K562 (cell line): ENCODE measurements at regions not wholly inside any gene's neighbourhood (a gene's known extent, or its start where the extent isn't known, plus 50 kb on each side); places are given as distances from the start of the nearest gene placed in this dataset.

Experiments
- ESRRB ChIP-seq: fragments of 250-450 bp; sonication (Bioruptor Pico); IDR thresholded peaks from 2 replicates; pipeline ENCODE4 v1.5.0; 2020; ENCODE audit warnings: mild to moderate bottlenecking, moderate library complexity, borderline replicate concordance
- HMGXB4 ChIP-seq: sonication (generic); formaldehyde crosslinking; IDR thresholded peaks from 2 replicates; pipeline ENCODE4 v1.8.1; 2023; ENCODE audit warnings: mild to moderate bottlenecking, missing genetic modification reagents
- TF ChIP-seq, protein P1 (sequence below): fragments of 450-650 bp; IDR thresholded peaks from 2 replicates; pipeline ENCODE4 v1.6.1; 2017; ENCODE audit warnings: antibody characterized with exemption
- TF ChIP-seq, protein P2 (sequence below), 3 experiments: fragments of 200-800 bp in 1 of 3; fragments of 250-450 bp in 1 of 3; fragments of 450-650 bp in 1 of 3; sonication (Bioruptor Pico) in 1 of 3; sonication (Bioruptor generic) in 1 of 3; formaldehyde crosslinking in 1 of 3; IDR thresholded peaks; 2 replicates each; pipeline versions ENCODE4 v1.6.1 to v1.8.0; 2016 to 2022; ENCODE audit warnings: mild to moderate bottlenecking in 2 of 3, missing genetic modification characterization in 2 of 3, missing compliant biosample characterization in 1 of 3, moderate library complexity in 1 of 3

GRCh38 chr7:32330602-32331001, 159.6 kb downstream of the LSM5 start:
- TF ChIP-seq, protein P1, sequence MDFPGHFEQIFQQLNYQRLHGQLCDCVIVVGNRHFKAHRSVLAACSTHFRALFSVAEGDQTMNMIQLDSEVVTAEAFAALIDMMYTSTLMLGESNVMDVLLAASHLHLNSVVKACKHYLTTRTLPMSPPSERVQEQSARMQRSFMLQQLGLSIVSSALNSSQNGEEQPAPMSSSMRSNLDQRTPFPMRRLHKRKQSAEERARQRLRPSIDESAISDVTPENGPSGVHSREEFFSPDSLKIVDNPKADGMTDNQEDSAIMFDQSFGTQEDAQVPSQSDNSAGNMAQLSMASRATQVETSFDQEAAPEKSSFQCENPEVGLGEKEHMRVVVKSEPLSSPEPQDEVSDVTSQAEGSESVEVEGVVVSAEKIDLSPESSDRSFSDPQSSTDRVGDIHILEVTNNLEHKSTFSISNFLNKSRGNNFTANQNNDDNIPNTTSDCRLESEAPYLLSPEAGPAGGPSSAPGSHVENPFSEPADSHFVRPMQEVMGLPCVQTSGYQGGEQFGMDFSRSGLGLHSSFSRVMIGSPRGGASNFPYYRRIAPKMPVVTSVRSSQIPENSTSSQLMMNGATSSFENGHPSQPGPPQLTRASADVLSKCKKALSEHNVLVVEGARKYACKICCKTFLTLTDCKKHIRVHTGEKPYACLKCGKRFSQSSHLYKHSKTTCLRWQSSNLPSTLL = no peak
- TF ChIP-seq, protein P2, sequence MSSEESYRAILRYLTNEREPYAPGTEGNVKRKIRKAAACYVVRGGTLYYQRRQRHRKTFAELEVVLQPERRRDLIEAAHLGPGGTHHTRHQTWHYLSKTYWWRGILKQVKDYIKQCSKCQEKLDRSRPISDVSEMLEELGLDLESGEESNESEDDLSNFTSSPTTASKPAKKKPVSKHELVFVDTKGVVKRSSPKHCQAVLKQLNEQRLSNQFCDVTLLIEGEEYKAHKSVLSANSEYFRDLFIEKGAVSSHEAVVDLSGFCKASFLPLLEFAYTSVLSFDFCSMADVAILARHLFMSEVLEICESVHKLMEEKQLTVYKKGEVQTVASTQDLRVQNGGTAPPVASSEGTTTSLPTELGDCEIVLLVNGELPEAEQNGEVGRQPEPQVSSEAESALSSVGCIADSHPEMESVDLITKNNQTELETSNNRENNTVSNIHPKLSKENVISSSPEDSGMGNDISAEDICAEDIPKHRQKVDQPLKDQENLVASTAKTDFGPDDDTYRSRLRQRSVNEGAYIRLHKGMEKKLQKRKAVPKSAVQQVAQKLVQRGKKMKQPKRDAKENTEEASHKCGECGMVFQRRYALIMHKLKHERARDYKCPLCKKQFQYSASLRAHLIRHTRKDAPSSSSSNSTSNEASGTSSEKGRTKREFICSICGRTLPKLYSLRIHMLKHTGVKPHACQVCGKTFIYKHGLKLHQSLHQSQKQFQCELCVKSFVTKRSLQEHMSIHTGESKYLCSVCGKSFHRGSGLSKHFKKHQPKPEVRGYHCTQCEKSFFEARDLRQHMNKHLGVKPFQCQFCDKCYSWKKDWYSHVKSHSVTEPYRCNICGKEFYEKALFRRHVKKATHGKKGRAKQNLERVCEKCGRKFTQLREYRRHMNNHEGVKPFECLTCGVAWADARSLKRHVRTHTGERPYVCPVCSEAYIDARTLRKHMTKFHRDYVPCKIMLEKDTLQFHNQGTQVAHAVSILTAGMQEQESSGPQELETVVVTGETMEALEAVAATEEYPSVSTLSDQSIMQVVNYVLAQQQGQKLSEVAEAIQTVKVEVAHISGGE (CRISPR knock-in tag; IDR thresholded peaks at IDR 0.05) = no peak
- no peak for TF ChIP-seq HMGXB4 (CRISPR knock-in tag)
- no peak for TF ChIP-seq ESRRB (CRISPR knock-in tag)
